ENCODE measurements at regions not wholly inside any gene's neighbourhood (a gene's known extent, or its start where the extent isn't known, plus 50 kb on each side); places are given as distances from the start of the nearest gene placed in this dataset.

- H3K9me3 Mint-ChIP-seq: peaks cover 5% of the 10 kb centered on the region
- H3K27ac Mint-ChIP-seq: no peak overlapping the region
- ATAC-seq (ENCODE audit: low read depth) (no peak), DNase-seq (no peak)
- ChIA-PET CTCF (no interaction called here), POLR2A (no interaction called here)
- intact Hi-C loops (cut with micrococcal nuclease): no loop called here
- H3K4me1 Mint-ChIP-seq: no peaks in the 10 kb centered on the region
- no peak for TF ChIP-seq CTCF (IDR thresholded peaks at IDR 0.05)
- H3K27me3 Mint-ChIP-seq: no peaks in the 10 kb centered on the region
- no peaks in the 10 kb centered on the region for H3K36me3 Mint-ChIP-seq (ENCODE audit: low read depth)
- no peak overlapping the region for H3K4me3 Mint-ChIP-seq
These were observed 174.8 kb downstream of the CDH26 start for GRCh38 chr20:60132827-60133670.

- Mint-ChIP-seq H3K27me3 (no peaks in the 10 kb centered on the region), H3K27ac (no peak overlapping the region), H3K36me3 (ENCODE audit: low read depth) (no peaks in the 10 kb centered on the region), H3K4me1 (no peaks in the 10 kb centered on the region), H3K9me3 (peaks cover 5% of the 10 kb centered on the region), H3K4me3 (no peak overlapping the region)
- TF ChIP-seq CTCF (IDR thresholded peaks at IDR 0.05): no peak
- ChIA-PET POLR2A (no interaction called here), CTCF (no interaction called here)
- no peak for DNase-seq
- no peak for ATAC-seq (ENCODE audit: low read depth)
- intact Hi-C loops (cut with micrococcal nuclease): no loop called here
These were observed 177.1 kb downstream of the CDH26 start for GRCh38 chr20:60135276-60135675.

DNA sequence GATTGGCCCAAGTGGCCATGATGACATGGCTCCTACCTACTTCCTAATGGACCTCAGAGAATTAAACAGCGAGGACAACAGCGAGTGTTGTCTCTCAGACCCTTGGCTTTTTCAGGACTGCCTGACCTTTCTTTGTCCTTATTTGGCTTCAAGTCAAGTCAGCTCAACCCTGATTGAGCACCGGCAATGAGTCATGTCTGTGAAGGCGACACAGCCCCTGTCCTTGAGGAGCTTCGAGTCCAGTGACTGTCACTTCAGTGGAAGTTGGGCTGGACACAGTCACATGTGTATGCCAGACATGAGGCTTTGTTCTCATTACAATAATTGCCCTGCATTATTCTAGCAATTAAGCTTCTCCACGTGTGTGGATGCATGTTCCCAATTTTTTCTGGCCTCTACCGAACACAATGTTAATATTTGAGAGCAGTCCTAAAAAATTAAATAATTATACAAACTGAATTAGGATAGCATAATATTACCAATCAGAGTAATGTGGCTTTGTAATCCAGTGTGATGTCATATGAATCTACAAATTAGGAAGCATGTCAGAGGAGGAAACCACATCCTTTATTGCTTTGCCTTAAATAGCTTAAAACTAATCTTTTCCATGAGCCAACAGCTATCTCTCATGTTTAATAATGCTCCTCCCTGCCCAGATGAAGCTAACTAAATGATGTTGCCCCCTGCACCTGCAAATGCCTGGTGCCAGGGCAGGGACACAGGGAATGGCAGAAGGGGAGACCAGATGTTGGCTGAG is 178.6 kb downstream of the CDH26 start:
- ATAC-seq (ENCODE audit: low read depth): no peak
- CTCF ChIA-PET: no interaction called here

GRCh38 chr20:60137657-60138245 is 179.5 kb downstream of the CDH26 start:
- intact Hi-C loops (cut with micrococcal nuclease): no loop called here
- no peak for DNase-seq
- TF ChIP-seq CTCF (IDR thresholded peaks at IDR 0.05): no peak
- H3K4me1 Mint-ChIP-seq: no peaks in the 10 kb centered on the region
- no peaks in the 10 kb centered on the region for H3K36me3 Mint-ChIP-seq (ENCODE audit: low read depth)
- no peaks in the 10 kb centered on the region for H3K27me3 Mint-ChIP-seq
- POLR2A ChIA-PET: no interaction called here
- H3K27ac Mint-ChIP-seq: no peak overlapping the region
- ATAC-seq (ENCODE audit: low read depth): no peak
- CTCF ChIA-PET: no interaction called here
- H3K4me3 Mint-ChIP-seq: peak overlapping the region; percentile 56
- H3K9me3 Mint-ChIP-seq: peaks cover 5% of the 10 kb centered on the region

More for the DNA sequence above, 178.6 kb downstream of the CDH26 start:
- intact Hi-C loops (cut with micrococcal nuclease): no loop called here
- Mint-ChIP-seq H3K9me3 (peaks cover 5% of the 10 kb centered on the region), H3K36me3 (ENCODE audit: low read depth) (no peaks in the 10 kb centered on the region), H3K4me1 (no peaks in the 10 kb centered on the region), H3K27ac (no peak overlapping the region), H3K27me3 (no peaks in the 10 kb centered on the region), H3K4me3 (no peak overlapping the region)
- no peak for TF ChIP-seq CTCF (IDR thresholded peaks at IDR 0.05)
- POLR2A ChIA-PET: no interaction called here
- no peak for DNase-seq

All from activated B cell treated with CpG ODN at 0.5 μM for 24 hours (primary cell).